B cell (primary cell): ENCODE measurements at regions not wholly inside any gene's neighbourhood (a gene's known extent, or its start where the extent isn't known, plus 50 kb on each side); places are given as distances from the start of the nearest gene placed in this dataset.

Experiments used
- CTCF ChIP-seq: fragments of 200-600 bp; IDR thresholded peaks from one replicate; pipeline ENCODE4 v1.8.0; 2022; ENCODE audit warnings: antibody characterized with exemption, mild to moderate bottlenecking
- EZH2 ChIP-seq: IDR thresholded peaks from 2 replicates; pipeline ENCODE4 v1.6.1; 2012; ENCODE audit warnings: borderline replicate concordance, low read depth, mild to moderate bottlenecking, moderate library complexity, low read length; ENCODE audit not compliant: insufficient read depth, poor library complexity, severe bottlenecking

GRCh38 chr9:115694991-115695390 lies 458.6 kb upstream of the PAPPA start:
- TF ChIP-seq CTCF (no peak), EZH2 (no peak)
